ENCODE measurements at regions not wholly inside any gene's neighbourhood (a gene's known extent, or its start where the extent isn't known, plus 50 kb on each side); places are given as distances from the start of the nearest gene placed in this dataset.

DNA sequence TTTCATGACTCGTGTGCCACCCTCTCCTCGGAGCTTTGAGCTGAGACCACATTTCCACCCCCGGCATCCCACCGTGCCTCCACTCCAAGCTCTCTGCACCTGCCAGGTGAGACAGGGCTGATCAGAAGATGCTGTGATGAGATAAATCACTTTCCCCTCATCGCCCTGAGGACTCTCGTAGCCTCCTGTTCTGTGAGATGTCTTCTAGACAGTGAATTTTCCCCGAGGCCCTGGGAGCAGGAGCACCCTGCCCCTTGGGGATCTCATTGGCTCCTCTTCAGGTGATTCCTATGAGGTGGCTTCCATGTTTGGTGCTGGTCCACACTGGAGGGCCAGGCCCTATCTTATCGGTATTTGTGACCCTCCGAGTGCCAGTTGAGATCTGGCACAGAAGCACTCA, 154.0 kb upstream of the TSHZ3 start:
- Mint-ChIP-seq H3K27me3 (peaks cover 12% of the 10 kb centered on the region), H3K9me3 (no peaks in the 10 kb centered on the region), H3K36me3 (no peaks in the 10 kb centered on the region), H3K4me1 (no peaks in the 10 kb centered on the region), H3K4me3 (no peak overlapping the region), H3K27ac (no peak overlapping the region)
- DNase-seq: no peak

- Mint-ChIP-seq H3K27ac (no peak overlapping the region), H3K4me3 (no peak overlapping the region), H3K9me3 (no peaks in the 10 kb centered on the region), H3K27me3 (peaks cover 8% of the 10 kb centered on the region), H3K4me1 (no peaks in the 10 kb centered on the region), H3K36me3 (no peaks in the 10 kb centered on the region)
- no peak for DNase-seq
Observed at GRCh38 chr19:31504221-31504620, 155.0 kb upstream of the TSHZ3 start.

GRCh38 chr19:31505596-31505910, 156.3 kb upstream of the TSHZ3 start:
- H3K9me3 Mint-ChIP-seq: no peaks in the 10 kb centered on the region
- H3K4me1 Mint-ChIP-seq: no peaks in the 10 kb centered on the region
- no peaks in the 10 kb centered on the region for H3K36me3 Mint-ChIP-seq
- no peak overlapping the region for H3K4me3 Mint-ChIP-seq
- no peak overlapping the region for H3K27ac Mint-ChIP-seq
- DNase-seq: no peak
- peaks cover 8% of the 10 kb centered on the region for H3K27me3 Mint-ChIP-seq

- Mint-ChIP-seq H3K4me1 (no peaks in the 10 kb centered on the region), H3K36me3 (no peaks in the 10 kb centered on the region), H3K9me3 (no peaks in the 10 kb centered on the region), H3K27me3 (peaks cover 8% of the 10 kb centered on the region), H3K4me3 (no peak overlapping the region), H3K27ac (no peak overlapping the region)
- no peak for DNase-seq
Observed at GRCh38 chr19:31506102-31506501, 156.9 kb upstream of the TSHZ3 start.

- no peak for DNase-seq
- no peaks in the 10 kb centered on the region for H3K36me3 Mint-ChIP-seq
- H3K4me1 Mint-ChIP-seq: no peaks in the 10 kb centered on the region
- H3K9me3 Mint-ChIP-seq: no peaks in the 10 kb centered on the region
- peaks cover 10% of the 10 kb centered on the region for H3K27me3 Mint-ChIP-seq
- no peak overlapping the region for H3K4me3 Mint-ChIP-seq
- no peak overlapping the region for H3K27ac Mint-ChIP-seq
Observed at GRCh38 chr19:31510635-31511034, 161.4 kb upstream of the TSHZ3 start.

GRCh38 chr19:31511098-31511497, 161.9 kb upstream of the TSHZ3 start:
- Mint-ChIP-seq H3K4me3 (no peak overlapping the region), H3K27me3 (peaks cover 10% of the 10 kb centered on the region), H3K9me3 (no peaks in the 10 kb centered on the region), H3K36me3 (no peaks in the 10 kb centered on the region), H3K4me1 (no peaks in the 10 kb centered on the region), H3K27ac (no peak overlapping the region)
- DNase-seq: no peak

GRCh38 chr19:31511696-31512095, 162.5 kb upstream of the TSHZ3 start:
- no peaks in the 10 kb centered on the region for H3K36me3 Mint-ChIP-seq
- no peak overlapping the region for H3K4me3 Mint-ChIP-seq
- DNase-seq: no peak
- H3K27me3 Mint-ChIP-seq: peaks cover 10% of the 10 kb centered on the region
- H3K27ac Mint-ChIP-seq: no peak overlapping the region
- no peaks in the 10 kb centered on the region for H3K9me3 Mint-ChIP-seq
- no peaks in the 10 kb centered on the region for H3K4me1 Mint-ChIP-seq

- Mint-ChIP-seq H3K4me1 (no peaks in the 10 kb centered on the region), H3K4me3 (no peak overlapping the region), H3K9me3 (no peaks in the 10 kb centered on the region)
Observed at GRCh38 chr19:31512181-31512970, 163.1 kb upstream of the TSHZ3 start.

DNA sequence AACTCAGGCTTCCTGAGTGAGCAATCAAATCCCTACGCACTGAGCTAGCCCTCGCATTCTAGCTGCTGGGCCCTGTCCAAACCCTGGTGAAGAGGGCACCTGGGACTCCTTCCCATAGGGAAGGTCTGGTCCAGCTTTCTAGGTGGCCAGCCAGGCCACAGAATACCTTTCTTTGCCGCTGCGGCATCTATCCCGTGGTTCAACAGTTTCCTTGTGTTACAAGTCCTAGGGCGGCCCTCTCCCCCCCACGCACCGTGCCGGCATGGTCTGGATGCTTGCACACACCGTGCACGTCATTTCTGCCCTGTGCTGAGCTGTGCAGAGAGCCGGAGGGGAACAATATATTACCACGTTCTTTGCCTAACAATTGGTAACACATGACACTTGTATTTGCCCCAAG, 164.6 kb upstream of the TSHZ3 start:
- Mint-ChIP-seq H3K4me1 (no peaks in the 10 kb centered on the region), H3K27me3 (peaks cover 5% of the 10 kb centered on the region), H3K27ac (no peak overlapping the region)

More at GRCh38 chr19:31512181-31512970, 163.1 kb upstream of the TSHZ3 start:
- DNase-seq: no peak
- Mint-ChIP-seq H3K27me3 (peaks cover 9% of the 10 kb centered on the region), H3K27ac (no peak overlapping the region), H3K36me3 (no peaks in the 10 kb centered on the region)

DNA sequence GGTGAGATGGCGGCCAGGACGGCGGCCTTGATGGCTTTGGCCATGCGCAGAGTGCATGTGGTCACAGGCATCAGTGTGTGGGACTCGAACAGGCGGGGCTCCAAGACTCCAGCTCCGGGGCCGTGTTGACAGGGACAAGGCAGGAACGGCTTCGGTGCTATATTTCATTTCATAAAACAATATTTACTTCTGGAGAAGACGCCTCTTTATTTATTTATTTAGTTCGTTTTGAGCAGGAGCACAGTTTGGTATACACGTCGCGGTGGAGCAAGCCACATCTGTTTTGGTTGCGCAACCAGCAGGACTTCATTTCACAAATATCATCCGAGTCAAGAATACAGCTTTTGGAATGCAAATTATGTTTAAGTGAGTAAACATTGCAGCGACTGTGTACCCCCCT, 166.7 kb upstream of the TSHZ3 start:
- Mint-ChIP-seq H3K27ac (no peak overlapping the region), H3K4me1 (no peaks in the 10 kb centered on the region), H3K4me3 (no peak overlapping the region), H3K36me3 (no peaks in the 10 kb centered on the region), H3K27me3 (peaks cover 5% of the 10 kb centered on the region), H3K9me3 (peaks cover 6% of the 10 kb centered on the region)
- DNase-seq: no peak

More for the DNA sequence above, 164.6 kb upstream of the TSHZ3 start:
- H3K36me3 Mint-ChIP-seq: no peaks in the 10 kb centered on the region
- DNase-seq: no peak
- H3K9me3 Mint-ChIP-seq: no peaks in the 10 kb centered on the region
- no peak overlapping the region for H3K4me3 Mint-ChIP-seq

GRCh38 chr19:31516756-31517155, 167.5 kb upstream of the TSHZ3 start:
- Mint-ChIP-seq H3K36me3 (no peaks in the 10 kb centered on the region), H3K27ac (no peak overlapping the region), H3K4me3 (no peak overlapping the region), H3K27me3 (no peaks in the 10 kb centered on the region), H3K9me3 (peaks cover 7% of the 10 kb centered on the region), H3K4me1 (no peaks in the 10 kb centered on the region)
- DNase-seq: no peak

DNA sequence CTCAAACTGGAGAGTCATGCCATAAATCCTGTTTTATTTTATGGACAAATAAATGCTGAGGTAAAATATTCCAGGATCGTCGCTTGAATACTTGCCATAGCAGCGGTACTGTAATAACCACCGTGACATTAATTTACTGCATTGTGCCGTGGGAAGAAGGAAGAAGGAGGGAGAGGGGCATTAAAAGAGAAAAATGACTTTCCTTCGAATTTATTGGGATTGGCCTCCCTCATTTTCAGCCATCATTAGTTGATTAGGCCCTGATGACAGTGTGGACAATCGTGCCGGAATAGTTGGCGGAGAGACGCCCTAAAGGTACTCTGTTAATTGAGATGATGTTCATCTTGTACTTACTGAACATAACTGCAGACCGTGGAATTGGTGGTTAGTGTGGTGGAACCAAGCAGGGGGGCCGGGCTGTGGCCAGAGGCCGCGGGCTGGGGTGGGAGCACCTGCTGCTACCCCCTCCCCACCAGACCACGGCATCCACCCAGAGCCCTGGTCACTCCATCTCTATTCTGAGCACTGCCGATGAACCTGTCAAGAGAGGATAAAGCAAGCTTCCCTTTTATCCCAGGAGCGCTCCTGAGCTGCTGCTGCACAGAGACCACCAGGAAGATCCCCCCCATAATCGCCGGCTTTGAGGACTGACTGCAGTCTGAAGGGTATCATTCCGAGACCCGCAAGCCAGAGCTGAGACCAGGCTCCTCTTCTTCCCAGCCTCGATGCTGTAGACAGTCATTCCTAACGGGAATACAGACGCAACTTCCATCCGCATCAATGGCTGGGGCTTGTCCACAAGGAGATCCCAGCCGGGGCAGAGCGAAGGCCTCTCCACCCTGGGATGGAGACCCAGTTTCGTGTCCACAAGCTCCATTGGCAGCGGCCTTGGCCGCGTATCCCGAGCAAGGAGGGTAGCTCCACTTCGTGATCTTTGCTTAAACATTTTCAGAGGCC, 168.3 kb upstream of the TSHZ3 start:
- Mint-ChIP-seq H3K36me3 (no peaks in the 10 kb centered on the region), H3K9me3 (peaks cover 7% of the 10 kb centered on the region), H3K4me3 (no peak overlapping the region), H3K27ac (no peak overlapping the region), H3K27me3 (no peaks in the 10 kb centered on the region), H3K4me1 (no peaks in the 10 kb centered on the region)
- DNase-seq: no peak

DNA sequence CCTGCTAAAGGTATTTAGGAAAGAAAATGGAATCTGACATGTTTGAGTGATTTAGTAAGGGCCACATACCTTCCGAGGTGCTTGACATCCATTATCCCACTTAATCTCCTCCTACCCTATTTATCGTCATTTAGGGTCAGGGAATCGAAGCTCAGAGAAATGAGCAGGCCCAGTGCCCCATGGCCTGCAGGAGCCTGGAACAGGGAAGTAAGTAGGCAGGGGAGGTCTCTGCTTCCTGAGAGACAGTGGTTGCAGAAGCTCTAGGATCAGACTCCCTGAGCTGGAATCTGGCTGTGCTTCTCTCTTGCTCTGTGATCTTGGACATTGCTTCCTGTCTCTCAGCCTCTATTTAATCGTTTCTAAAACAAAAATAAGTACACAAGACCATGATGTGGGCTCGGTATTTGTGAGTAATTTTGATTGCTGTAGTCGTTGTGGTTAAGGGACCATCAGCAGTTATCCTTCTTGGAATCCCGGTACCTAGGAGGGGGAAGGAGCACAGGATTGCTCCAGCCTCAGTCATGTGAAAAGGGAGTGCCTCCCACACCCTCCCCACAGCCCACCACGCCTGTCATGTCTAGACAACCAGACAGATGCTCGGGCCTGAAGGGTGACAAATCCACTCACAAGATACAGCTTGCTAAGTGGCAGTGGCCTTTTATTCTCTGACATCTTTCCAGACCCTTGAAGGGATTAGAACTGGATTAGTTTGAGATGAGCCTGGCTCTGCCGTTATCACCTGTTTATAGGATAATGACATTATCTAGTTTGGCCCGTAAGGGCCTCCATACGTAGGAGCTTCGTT, 169.2 kb upstream of the TSHZ3 start:
- no peak overlapping the region for H3K4me3 Mint-ChIP-seq
- no peaks in the 10 kb centered on the region for H3K27me3 Mint-ChIP-seq
- H3K36me3 Mint-ChIP-seq: no peaks in the 10 kb centered on the region
- no peak for DNase-seq
- H3K4me1 Mint-ChIP-seq: no peaks in the 10 kb centered on the region
- no peak overlapping the region for H3K27ac Mint-ChIP-seq
- peaks cover 7% of the 10 kb centered on the region for H3K9me3 Mint-ChIP-seq

- peaks cover 7% of the 10 kb centered on the region for H3K9me3 Mint-ChIP-seq
Observed at GRCh38 chr19:31519256-31519655, 170.0 kb upstream of the TSHZ3 start.

DNA sequence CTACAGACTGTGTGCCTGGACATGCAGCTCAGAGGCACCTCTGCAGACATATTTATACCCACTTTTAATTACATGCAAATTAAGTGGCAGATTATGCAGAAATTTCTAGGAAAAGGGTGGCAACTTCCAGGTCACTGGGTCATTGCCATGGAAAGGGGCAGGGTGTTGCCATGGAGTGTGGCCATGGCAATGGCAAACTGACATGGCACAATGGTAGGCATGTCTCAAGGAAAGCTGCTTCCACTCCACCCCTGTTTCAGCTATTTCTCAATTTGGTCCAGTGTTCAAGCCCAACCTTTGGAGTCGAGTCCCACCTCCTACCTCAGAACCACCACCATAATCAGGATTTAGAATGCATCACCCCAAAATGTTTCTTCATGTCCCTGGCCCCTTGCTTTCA, 170.7 kb upstream of the TSHZ3 start:
- Mint-ChIP-seq H3K4me1 (no peaks in the 10 kb centered on the region), H3K4me3 (no peak overlapping the region), H3K27me3 (no peaks in the 10 kb centered on the region), H3K36me3 (no peaks in the 10 kb centered on the region), H3K9me3 (peaks cover 11% of the 10 kb centered on the region), H3K27ac (no peak overlapping the region)
- DNase-seq: no peak

More at GRCh38 chr19:31519256-31519655, 170.0 kb upstream of the TSHZ3 start:
- no peaks in the 10 kb centered on the region for H3K4me1 Mint-ChIP-seq
- no peak for DNase-seq
- no peaks in the 10 kb centered on the region for H3K36me3 Mint-ChIP-seq
- H3K27me3 Mint-ChIP-seq: no peaks in the 10 kb centered on the region
- no peak overlapping the region for H3K27ac Mint-ChIP-seq
- H3K4me3 Mint-ChIP-seq: no peak overlapping the region
